ENCODE measurements at regions not wholly inside any gene's neighbourhood (a gene's known extent, or its start where the extent isn't known, plus 50 kb on each side); places are given as distances from the start of the nearest gene placed in this dataset.
A peak's percentile ranks its signal among the peaks of the same experiment; 100 is the strongest.

- no peak for DNase-seq
Measured at GRCh38 chr6:131510591-131510990, 62.4 kb upstream of the ARG1 start.

- peak; percentile 21 for DNase-seq
Measured at GRCh38 chr6:131519670-131520436, 53.2 kb upstream of the ARG1 start.
